ENCODE measurements at regions not wholly inside any gene's neighbourhood (a gene's known extent, or its start where the extent isn't known, plus 50 kb on each side); places are given as distances from the start of the nearest gene placed in this dataset.

- Histone ChIP-seq H3K4me3 (ENCODE audit: low read depth, low read length) (no peak overlapping the region), H3K36me3 (no peaks in the 10 kb centered on the region), H3K27me3 (no peaks in the 10 kb centered on the region), H3K9me3 (no peaks in the 10 kb centered on the region), H3K4me1 (no peaks in the 10 kb centered on the region)
- no peak for DNase-seq
- no peak for TF ChIP-seq CTCF (IDR thresholded peaks at IDR 0.05; ENCODE audit: low read depth, low read length)
Observed at GRCh38 chr2:203798296-203799087, 69.1 kb upstream of the CTLA4 start.

GRCh38 chr2:203799908-203800307 lies 67.7 kb upstream of the CTLA4 start:
- H3K4me1 ChIP-seq, result no peaks in the 10 kb centered on the region
- H3K27me3 ChIP-seq, result no peaks in the 10 kb centered on the region
- no peak for TF ChIP-seq CTCF (IDR thresholded peaks at IDR 0.05; ENCODE audit: low read depth, low read length)
- H3K36me3 ChIP-seq, result no peaks in the 10 kb centered on the region
- H3K9me3 ChIP-seq, result no peaks in the 10 kb centered on the region
- no peak overlapping the region for H3K4me3 ChIP-seq (ENCODE audit: low read depth, low read length)
- DNase-seq, result no peak

- no peaks in the 10 kb centered on the region for H3K36me3 ChIP-seq
- no peak for TF ChIP-seq CTCF (IDR thresholded peaks at IDR 0.05; ENCODE audit: low read depth, low read length)
- H3K4me1 ChIP-seq, result no peaks in the 10 kb centered on the region
- no peaks in the 10 kb centered on the region for H3K9me3 ChIP-seq
- H3K27me3 ChIP-seq, result no peaks in the 10 kb centered on the region
- DNase-seq, result no peak
- H3K4me3 ChIP-seq (ENCODE audit: low read depth, low read length), result no peak overlapping the region
Observed at GRCh38 chr2:203800783-203801182, 66.8 kb upstream of the CTLA4 start.

GRCh38 chr2:203802342-203803052 lies 65.1 kb upstream of the CTLA4 start:
- no peak for TF ChIP-seq CTCF (IDR thresholded peaks at IDR 0.05; ENCODE audit: low read depth, low read length)
- no peaks in the 10 kb centered on the region for H3K4me1 ChIP-seq
- no peak for DNase-seq

GRCh38 chr2:203803053-203803429 lies 64.5 kb upstream of the CTLA4 start:
- no peaks in the 10 kb centered on the region for H3K9me3 ChIP-seq
- TF ChIP-seq CTCF (IDR thresholded peaks at IDR 0.05; ENCODE audit: low read depth, low read length), result no peak
- no peaks in the 10 kb centered on the region for H3K36me3 ChIP-seq
- DNase-seq, result no peak
- H3K4me3 ChIP-seq (ENCODE audit: low read depth, low read length), result no peak overlapping the region
- H3K4me1 ChIP-seq, result no peaks in the 10 kb centered on the region
- no peaks in the 10 kb centered on the region for H3K27me3 ChIP-seq

More at GRCh38 chr2:203802342-203803052, 65.1 kb upstream of the CTLA4 start:
- Histone ChIP-seq H3K27me3 (no peaks in the 10 kb centered on the region), H3K36me3 (no peaks in the 10 kb centered on the region), H3K9me3 (no peaks in the 10 kb centered on the region), H3K4me3 (ENCODE audit: low read depth, low read length) (no peak overlapping the region)

GRCh38 chr2:203804070-203804469 lies 63.5 kb upstream of the CTLA4 start:
- Histone ChIP-seq H3K9me3 (no peaks in the 10 kb centered on the region), H3K4me1 (no peaks in the 10 kb centered on the region), H3K36me3 (no peaks in the 10 kb centered on the region), H3K4me3 (ENCODE audit: low read depth, low read length) (no peak overlapping the region), H3K27me3 (no peaks in the 10 kb centered on the region)
- no peak for DNase-seq
- no peak for TF ChIP-seq CTCF (IDR thresholded peaks at IDR 0.05; ENCODE audit: low read depth, low read length)

Data from BE2C (cell line).